ENCODE measurements at regions not wholly inside any gene's neighbourhood (a gene's known extent, or its start where the extent isn't known, plus 50 kb on each side); places are given as distances from the start of the nearest gene placed in this dataset.

GRCh38 chr13:80214050-80214449 is 126.9 kb downstream of the SPRY2 start:
- WGBS, 2 donors = 53 to 63% methylated on average over 2 of the region's 2 CpGs
- DNase-seq (no peak), ATAC-seq (ENCODE audit: low FRiP score in 2 of 2) (peak in 1 of 2 donors; percentile 68)
- no peaks in the 10 kb centered on the region for H3K9me3 ChIP-seq
- H3K27ac ChIP-seq = no peak overlapping the region
- H3K4me3 ChIP-seq = no peak overlapping the region
- H3K27me3 ChIP-seq = no peaks in the 10 kb centered on the region
- H3K36me3 ChIP-seq = no peaks in the 10 kb centered on the region
- TF ChIP-seq POLR2A (IDR thresholded peaks at IDR 0.05) (no peak), POLR2AphosphoS5 (IDR thresholded peaks at IDR 0.05) (no peak), EP300 (IDR thresholded peaks at IDR 0.05) (no peak)
- TF ChIP-seq, protein P1, sequence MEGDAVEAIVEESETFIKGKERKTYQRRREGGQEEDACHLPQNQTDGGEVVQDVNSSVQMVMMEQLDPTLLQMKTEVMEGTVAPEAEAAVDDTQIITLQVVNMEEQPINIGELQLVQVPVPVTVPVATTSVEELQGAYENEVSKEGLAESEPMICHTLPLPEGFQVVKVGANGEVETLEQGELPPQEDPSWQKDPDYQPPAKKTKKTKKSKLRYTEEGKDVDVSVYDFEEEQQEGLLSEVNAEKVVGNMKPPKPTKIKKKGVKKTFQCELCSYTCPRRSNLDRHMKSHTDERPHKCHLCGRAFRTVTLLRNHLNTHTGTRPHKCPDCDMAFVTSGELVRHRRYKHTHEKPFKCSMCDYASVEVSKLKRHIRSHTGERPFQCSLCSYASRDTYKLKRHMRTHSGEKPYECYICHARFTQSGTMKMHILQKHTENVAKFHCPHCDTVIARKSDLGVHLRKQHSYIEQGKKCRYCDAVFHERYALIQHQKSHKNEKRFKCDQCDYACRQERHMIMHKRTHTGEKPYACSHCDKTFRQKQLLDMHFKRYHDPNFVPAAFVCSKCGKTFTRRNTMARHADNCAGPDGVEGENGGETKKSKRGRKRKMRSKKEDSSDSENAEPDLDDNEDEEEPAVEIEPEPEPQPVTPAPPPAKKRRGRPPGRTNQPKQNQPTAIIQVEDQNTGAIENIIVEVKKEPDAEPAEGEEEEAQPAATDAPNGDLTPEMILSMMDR (IDR thresholded peaks at IDR 0.05) = no peak
- H3K4me1 ChIP-seq = peaks cover 0 to 9% (median 0%) of the 10 kb centered on the region in 4 donors

DNA sequence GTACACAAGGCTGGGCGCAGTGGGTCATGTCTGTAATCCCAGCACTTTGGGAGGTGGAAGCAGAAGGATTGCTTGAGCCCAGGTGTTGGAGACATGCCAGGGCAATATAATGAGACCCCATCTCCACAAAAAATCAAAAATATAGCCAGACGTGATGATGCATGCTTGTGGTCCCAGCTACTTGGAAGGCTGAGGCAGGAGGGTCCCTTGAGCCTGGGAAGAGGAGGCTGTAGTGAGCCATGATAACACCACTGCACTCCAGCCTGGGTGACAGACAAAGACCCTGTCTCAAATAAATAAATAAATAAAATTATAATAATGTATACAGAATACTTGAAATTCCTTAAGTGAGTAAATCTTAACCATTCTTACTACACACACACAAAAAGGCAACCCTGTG is 127.7 kb downstream of the SPRY2 start:
- no peak for ATAC-seq (ENCODE audit: low FRiP score in 2 of 2)
- 88 to 92% methylated on average over 2 of the region's 2 CpGs for WGBS, 2 donors
- Histone ChIP-seq H3K27ac (no peak overlapping the region), H3K27me3 (no peaks in the 10 kb centered on the region), H3K9me3 (no peaks in the 10 kb centered on the region), H3K36me3 (no peaks in the 10 kb centered on the region), H3K4me1 (peaks cover 0 to 9% (median 0%) of the 10 kb centered on the region in 4 donors), H3K4me3 (no peak overlapping the region)
- no peak for DNase-seq
- TF ChIP-seq POLR2AphosphoS5 (IDR thresholded peaks at IDR 0.05) (no peak), EP300 (IDR thresholded peaks at IDR 0.05) (no peak), POLR2A (IDR thresholded peaks at IDR 0.05) (no peak)
- TF ChIP-seq, protein P1 (IDR thresholded peaks at IDR 0.05) = no peak

GRCh38 chr13:80211566-80211965 is 129.4 kb downstream of the SPRY2 start:
- no peak for TF ChIP-seq POLR2AphosphoS5 (IDR thresholded peaks at IDR 0.05)
- TF ChIP-seq, protein P1 (IDR thresholded peaks at IDR 0.05) = no peak
- DNase-seq = no peak
- no peaks in the 10 kb centered on the region for H3K36me3 ChIP-seq
- H3K4me1 ChIP-seq = peaks cover 0 to 9% (median 0%) of the 10 kb centered on the region in 4 donors
- WGBS, 2 donors = 84 to 92% methylated on average over 2 of the region's 2 CpGs
- no peaks in the 10 kb centered on the region for H3K9me3 ChIP-seq
- H3K27ac ChIP-seq = no peak overlapping the region
- ATAC-seq (ENCODE audit: low FRiP score in 2 of 2) = no peak
- H3K27me3 ChIP-seq = no peaks in the 10 kb centered on the region
- H3K4me3 ChIP-seq = no peak overlapping the region

GRCh38 chr13:80204642-80205041 is 136.3 kb downstream of the SPRY2 start:
- TF ChIP-seq EP300 (IDR thresholded peaks at IDR 0.05) = no peak
- TF ChIP-seq POLR2AphosphoS5 (IDR thresholded peaks at IDR 0.05) = no peak
- no peak for TF ChIP-seq POLR2A (IDR thresholded peaks at IDR 0.05)
- TF ChIP-seq, protein P1 (IDR thresholded peaks at IDR 0.05) = no peak
- no peak for DNase-seq
- WGBS, 2 donors = 84 to 86% methylated on average over 2 of the region's 2 CpGs
- Histone ChIP-seq H3K36me3 (no peaks in the 10 kb centered on the region), H3K27ac (no peak overlapping the region), H3K9me3 (no peaks in the 10 kb centered on the region), H3K27me3 (no peaks in the 10 kb centered on the region), H3K4me3 (no peak overlapping the region), H3K4me1 (no peaks in the 10 kb centered on the region)
- ATAC-seq (ENCODE audit: low FRiP score in 2 of 2) = no peak

DNA sequence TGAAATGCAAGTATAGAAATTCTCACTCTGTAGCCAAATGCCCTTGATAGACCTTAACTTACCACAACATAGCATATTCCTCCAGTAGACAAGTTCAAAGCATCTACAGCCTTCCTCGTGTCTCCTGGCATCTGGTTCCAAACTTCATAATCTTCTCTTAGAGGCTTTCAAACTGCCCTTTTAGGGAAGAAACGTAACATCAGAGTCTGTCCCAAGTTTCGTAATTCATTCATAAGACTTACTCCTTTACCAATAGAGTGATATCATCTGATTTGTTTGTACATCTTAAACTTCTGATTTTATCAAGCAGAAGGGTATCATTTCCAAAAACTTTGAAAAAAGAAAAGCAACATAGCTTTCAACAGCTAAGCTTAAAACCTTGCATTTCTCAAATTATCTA is 137.4 kb downstream of the SPRY2 start:
- Histone ChIP-seq H3K9me3 (no peaks in the 10 kb centered on the region), H3K27ac (no peak overlapping the region), H3K4me3 (no peak overlapping the region), H3K27me3 (no peaks in the 10 kb centered on the region), H3K36me3 (no peaks in the 10 kb centered on the region), H3K4me1 (no peaks in the 10 kb centered on the region)
- no peak for ATAC-seq (ENCODE audit: low FRiP score in 2 of 2)
- no peak for TF ChIP-seq POLR2A (IDR thresholded peaks at IDR 0.05)
- DNase-seq = no peak
- 71% methylated on average over 3 of the region's 3 CpGs for whole genome bisulfite sequencing, 2 donors
